SK-N-SH treated with all-trans-retinoic acid at 6 μM for 48 hours (cell line): ENCODE measurements at regions not wholly inside any gene's neighbourhood (a gene's known extent, or its start where the extent isn't known, plus 50 kb on each side); places are given as distances from the start of the nearest gene placed in this dataset.

ENCODE experiments used
- ARNTL ChIP-seq: fragments of 450-650 bp; formaldehyde crosslinking; IDR thresholded peaks from 2 replicates; pipeline ENCODE4 v1.5.0; 2020; ENCODE audit warnings: low read depth, mild to moderate bottlenecking, moderate library complexity, borderline replicate concordance
- GLIS3 ChIP-seq: fragments of 250-450 bp; sonication (Bioruptor Pico); IDR thresholded peaks from 2 replicates; pipeline ENCODE4 v1.5.0; 2020; ENCODE audit warnings: mild to moderate bottlenecking, moderate library complexity
- ISL1 ChIP-seq: fragments of 250-450 bp; sonication (Bioruptor Pico); IDR thresholded peaks from 2 replicates; pipeline ENCODE4 v2.1.2; 2022; ENCODE audit warnings: mild to moderate bottlenecking, moderate library complexity
- PPARA ChIP-seq: fragments of 250-450 bp; sonication (Bioruptor Pico); IDR thresholded peaks from 2 replicates; pipeline ENCODE4 v1.5.0; 2020; ENCODE audit warnings: mild to moderate bottlenecking, borderline replicate concordance
- RARB ChIP-seq: fragments of 250-450 bp; sonication (Bioruptor Pico); IDR thresholded peaks from 2 replicates; pipeline ENCODE4 v1.8.0; 2021; ENCODE audit warnings: mild to moderate bottlenecking, moderate library complexity
- TCF4 ChIP-seq: fragments of 250-450 bp; sonication (Bioruptor Pico); IDR thresholded peaks from 2 replicates; pipeline ENCODE4 v1.8.0; 2021; ENCODE audit warnings: mild to moderate bottlenecking, moderate library complexity, borderline replicate concordance
- ZFP3 ChIP-seq: fragments of 250-450 bp; sonication (Bioruptor Pico); IDR thresholded peaks from 2 replicates; pipeline ENCODE4 v1.5.0; 2020; ENCODE audit warnings: mild to moderate bottlenecking, moderate library complexity
- ZFP30 ChIP-seq: fragments of 450-650 bp; formaldehyde crosslinking; IDR thresholded peaks from 2 replicates; pipeline ENCODE4 v1.5.0; 2022; ENCODE audit warnings: mild to moderate bottlenecking, moderate library complexity
- ZNF565 ChIP-seq: fragments of 450-650 bp; formaldehyde crosslinking; conservative IDR thresholded peaks from 2 replicates; pipeline ENCODE4 v1.5.0; 2020; ENCODE audit warnings: low read depth, mild to moderate bottlenecking, moderate library complexity
- ZNF8 ChIP-seq: fragments of 450-650 bp; formaldehyde crosslinking; IDR thresholded peaks from 2 replicates; pipeline ENCODE4 v1.5.0; 2020; ENCODE audit warnings: mild to moderate bottlenecking, moderate library complexity
- TF ChIP-seq, protein P1 (sequence below): fragments of 250-450 bp; sonication (Bioruptor Pico); IDR thresholded peaks from 2 replicates; pipeline ENCODE4 v1.8.0; 2020; ENCODE audit warnings: mild to moderate bottlenecking, moderate library complexity, borderline replicate concordance
- TF ChIP-seq, protein P2 (sequence below): fragments of 250-450 bp; sonication (Bioruptor Pico); IDR thresholded peaks from 2 replicates; pipeline ENCODE4 v1.5.0; 2020; ENCODE audit warnings: mild to moderate bottlenecking, moderate library complexity
- TF ChIP-seq, protein P3 (sequence below): fragments of 250-450 bp; sonication (Bioruptor Pico); IDR thresholded peaks from 2 replicates; pipeline ENCODE4 v1.5.1; 2020; ENCODE audit warnings: low read depth, mild to moderate bottlenecking, moderate library complexity

DNA sequence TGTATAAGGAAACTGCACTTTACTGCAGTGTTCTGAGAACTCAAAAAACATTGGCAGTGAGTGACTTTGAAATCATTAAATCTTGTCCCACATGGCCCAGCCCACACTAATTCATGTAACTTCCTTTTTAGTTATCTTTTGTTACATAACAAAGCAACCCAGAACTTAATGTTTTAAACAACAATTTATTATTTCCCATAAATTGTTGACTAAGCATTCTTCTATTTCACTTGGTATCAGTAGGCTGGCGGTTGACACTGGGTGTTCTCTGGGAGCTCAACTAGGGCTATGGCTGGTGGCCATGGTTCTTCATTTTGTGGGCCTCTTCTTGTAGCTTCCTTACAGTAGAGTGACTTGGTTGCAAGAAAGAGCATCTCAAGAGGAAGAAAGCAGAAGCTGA, 278.4 kb downstream of the RASEF start:
- TF ChIP-seq, protein P1, sequence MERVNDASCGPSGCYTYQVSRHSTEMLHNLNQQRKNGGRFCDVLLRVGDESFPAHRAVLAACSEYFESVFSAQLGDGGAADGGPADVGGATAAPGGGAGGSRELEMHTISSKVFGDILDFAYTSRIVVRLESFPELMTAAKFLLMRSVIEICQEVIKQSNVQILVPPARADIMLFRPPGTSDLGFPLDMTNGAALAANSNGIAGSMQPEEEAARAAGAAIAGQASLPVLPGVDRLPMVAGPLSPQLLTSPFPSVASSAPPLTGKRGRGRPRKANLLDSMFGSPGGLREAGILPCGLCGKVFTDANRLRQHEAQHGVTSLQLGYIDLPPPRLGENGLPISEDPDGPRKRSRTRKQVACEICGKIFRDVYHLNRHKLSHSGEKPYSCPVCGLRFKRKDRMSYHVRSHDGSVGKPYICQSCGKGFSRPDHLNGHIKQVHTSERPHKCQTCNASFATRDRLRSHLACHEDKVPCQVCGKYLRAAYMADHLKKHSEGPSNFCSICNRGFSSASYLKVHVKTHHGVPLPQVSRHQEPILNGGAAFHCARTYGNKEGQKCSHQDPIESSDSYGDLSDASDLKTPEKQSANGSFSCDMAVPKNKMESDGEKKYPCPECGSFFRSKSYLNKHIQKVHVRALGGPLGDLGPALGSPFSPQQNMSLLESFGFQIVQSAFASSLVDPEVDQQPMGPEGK, result no peak
- no peak for TF ChIP-seq ZNF8 (CRISPR knock-in tag)
- TF ChIP-seq, protein P2, sequence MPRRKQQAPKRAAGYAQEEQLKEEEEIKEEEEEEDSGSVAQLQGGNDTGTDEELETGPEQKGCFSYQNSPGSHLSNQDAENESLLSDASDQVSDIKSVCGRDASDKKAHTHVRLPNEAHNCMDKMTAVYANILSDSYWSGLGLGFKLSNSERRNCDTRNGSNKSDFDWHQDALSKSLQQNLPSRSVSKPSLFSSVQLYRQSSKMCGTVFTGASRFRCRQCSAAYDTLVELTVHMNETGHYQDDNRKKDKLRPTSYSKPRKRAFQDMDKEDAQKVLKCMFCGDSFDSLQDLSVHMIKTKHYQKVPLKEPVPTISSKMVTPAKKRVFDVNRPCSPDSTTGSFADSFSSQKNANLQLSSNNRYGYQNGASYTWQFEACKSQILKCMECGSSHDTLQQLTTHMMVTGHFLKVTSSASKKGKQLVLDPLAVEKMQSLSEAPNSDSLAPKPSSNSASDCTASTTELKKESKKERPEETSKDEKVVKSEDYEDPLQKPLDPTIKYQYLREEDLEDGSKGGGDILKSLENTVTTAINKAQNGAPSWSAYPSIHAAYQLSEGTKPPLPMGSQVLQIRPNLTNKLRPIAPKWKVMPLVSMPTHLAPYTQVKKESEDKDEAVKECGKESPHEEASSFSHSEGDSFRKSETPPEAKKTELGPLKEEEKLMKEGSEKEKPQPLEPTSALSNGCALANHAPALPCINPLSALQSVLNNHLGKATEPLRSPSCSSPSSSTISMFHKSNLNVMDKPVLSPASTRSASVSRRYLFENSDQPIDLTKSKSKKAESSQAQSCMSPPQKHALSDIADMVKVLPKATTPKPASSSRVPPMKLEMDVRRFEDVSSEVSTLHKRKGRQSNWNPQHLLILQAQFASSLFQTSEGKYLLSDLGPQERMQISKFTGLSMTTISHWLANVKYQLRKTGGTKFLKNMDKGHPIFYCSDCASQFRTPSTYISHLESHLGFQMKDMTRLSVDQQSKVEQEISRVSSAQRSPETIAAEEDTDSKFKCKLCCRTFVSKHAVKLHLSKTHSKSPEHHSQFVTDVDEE (CRISPR knock-in tag), result no peak
- no peak for TF ChIP-seq GLIS3 (CRISPR knock-in tag)
- no peak for TF ChIP-seq ZFP30 (CRISPR knock-in tag)
- TF ChIP-seq RARB (CRISPR knock-in tag), result no peak
- TF ChIP-seq ARNTL (CRISPR knock-in tag), result no peak
- no peak for TF ChIP-seq TCF4
- no peak for TF ChIP-seq PPARA (CRISPR knock-in tag)
- TF ChIP-seq, protein P3, sequence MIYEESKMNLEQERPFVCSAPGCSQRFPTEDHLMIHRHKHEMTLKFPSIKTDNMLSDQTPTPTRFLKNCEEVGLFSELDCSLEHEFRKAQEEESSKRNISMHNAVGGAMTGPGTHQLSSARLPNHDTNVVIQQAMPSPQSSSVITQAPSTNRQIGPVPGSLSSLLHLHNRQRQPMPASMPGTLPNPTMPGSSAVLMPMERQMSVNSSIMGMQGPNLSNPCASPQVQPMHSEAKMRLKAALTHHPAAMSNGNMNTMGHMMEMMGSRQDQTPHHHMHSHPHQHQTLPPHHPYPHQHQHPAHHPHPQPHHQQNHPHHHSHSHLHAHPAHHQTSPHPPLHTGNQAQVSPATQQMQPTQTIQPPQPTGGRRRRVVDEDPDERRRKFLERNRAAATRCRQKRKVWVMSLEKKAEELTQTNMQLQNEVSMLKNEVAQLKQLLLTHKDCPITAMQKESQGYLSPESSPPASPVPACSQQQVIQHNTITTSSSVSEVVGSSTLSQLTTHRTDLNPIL (CRISPR knock-in tag), result no peak
- no peak for TF ChIP-seq ISL1 (CRISPR knock-in tag)
- no peak for TF ChIP-seq ZFP3 (CRISPR knock-in tag)
- no peak for TF ChIP-seq ZNF565 (CRISPR knock-in tag)
